ENCODE measurements at regions not wholly inside any gene's neighbourhood (a gene's known extent, or its start where the extent isn't known, plus 50 kb on each side); places are given as distances from the start of the nearest gene placed in this dataset.
A peak's percentile ranks its signal among the peaks of the same experiment; 100 is the strongest.

GRCh38 chr4:156346959-156347385, 393.3 kb upstream of the CTSO start:
- H3K36me3 ChIP-seq: no peaks in the 10 kb centered on the region
- DNase-seq (ENCODE audit: low read depth in 1 of 2, low spot score in 2 of 2): peak in 1 of 2 experiments; percentile 54
- peaks cover 15% of the 10 kb centered on the region for H3K4me1 ChIP-seq (replicated peaks)
- H3K27me3 ChIP-seq (replicated peaks): no peaks in the 10 kb centered on the region
- H3K9me3 ChIP-seq (replicated peaks): no peaks in the 10 kb centered on the region
- H3K4me3 ChIP-seq: no peak overlapping the region
- peak overlapping the region; percentile 38 for H3K27ac ChIP-seq

GRCh38 chr4:156344397-156344796, 390.7 kb upstream of the CTSO start:
- Histone ChIP-seq H3K9me3 (replicated peaks) (no peaks in the 10 kb centered on the region), H3K4me1 (replicated peaks) (peaks cover 15% of the 10 kb centered on the region), H3K27me3 (replicated peaks) (no peaks in the 10 kb centered on the region), H3K27ac (no peak overlapping the region), H3K4me3 (no peak overlapping the region), H3K36me3 (no peaks in the 10 kb centered on the region)
- no peak for DNase-seq (ENCODE audit: low read depth in 1 of 2, low spot score in 2 of 2)

- Histone ChIP-seq H3K4me1 (replicated peaks) (peaks cover 15% of the 10 kb centered on the region; the same call in 1 of the 2 replicates), H3K36me3 (no peaks in the 10 kb centered on the region), H3K27me3 (replicated peaks) (no peaks in the 10 kb centered on the region), H3K27ac (no peak overlapping the region), H3K9me3 (replicated peaks) (no peaks in the 10 kb centered on the region), H3K4me3 (no peak overlapping the region)
- no peak for DNase-seq (ENCODE audit: low read depth in 1 of 2, low spot score in 2 of 2)
Observed at GRCh38 chr4:156336511-156336910, 382.8 kb upstream of the CTSO start.

GRCh38 chr4:156335721-156336120, 382.1 kb upstream of the CTSO start:
- no peak for DNase-seq (ENCODE audit: low read depth in 1 of 2, low spot score in 2 of 2)
- Histone ChIP-seq H3K4me3 (no peak overlapping the region), H3K27ac (no peak overlapping the region), H3K27me3 (replicated peaks) (no peaks in the 10 kb centered on the region), H3K9me3 (replicated peaks) (no peaks in the 10 kb centered on the region), H3K36me3 (no peaks in the 10 kb centered on the region), H3K4me1 (replicated peaks) (peaks cover 15% of the 10 kb centered on the region; the same call in 1 of the 2 replicates)

- no peak overlapping the region for H3K27ac ChIP-seq
- DNase-seq (ENCODE audit: low read depth in 1 of 2, low spot score in 2 of 2): no peak
Observed at GRCh38 chr4:156330436-156331031, 376.9 kb upstream of the CTSO start.

GRCh38 chr4:156329779-156330178, 376.1 kb upstream of the CTSO start:
- peaks cover 3% of the 10 kb centered on the region; the same call in 1 of the 2 replicates for H3K4me1 ChIP-seq (replicated peaks)
- no peak overlapping the region for H3K4me3 ChIP-seq
- no peaks in the 10 kb centered on the region for H3K27me3 ChIP-seq (replicated peaks)
- H3K27ac ChIP-seq: no peak overlapping the region
- H3K9me3 ChIP-seq (replicated peaks): no peaks in the 10 kb centered on the region
- H3K36me3 ChIP-seq: no peaks in the 10 kb centered on the region
- no peak for DNase-seq (ENCODE audit: low read depth in 1 of 2, low spot score in 2 of 2)

More at GRCh38 chr4:156330436-156331031, 376.9 kb upstream of the CTSO start:
- Histone ChIP-seq H3K4me3 (no peak overlapping the region), H3K36me3 (no peaks in the 10 kb centered on the region), H3K9me3 (replicated peaks) (no peaks in the 10 kb centered on the region), H3K27me3 (replicated peaks) (no peaks in the 10 kb centered on the region), H3K4me1 (replicated peaks) (peaks cover 9% of the 10 kb centered on the region; the same call in 1 of the 2 replicates)

GRCh38 chr4:156328882-156329281, 375.2 kb upstream of the CTSO start:
- DNase-seq (ENCODE audit: low read depth in 1 of 2, low spot score in 2 of 2): no peak
- Histone ChIP-seq H3K9me3 (replicated peaks) (no peaks in the 10 kb centered on the region), H3K27me3 (replicated peaks) (no peaks in the 10 kb centered on the region), H3K4me3 (no peak overlapping the region), H3K27ac (no peak overlapping the region), H3K36me3 (no peaks in the 10 kb centered on the region), H3K4me1 (replicated peaks) (no peaks in the 10 kb centered on the region)

- H3K27ac ChIP-seq: no peak overlapping the region
- no peak for DNase-seq (ENCODE audit: low read depth in 1 of 2, low spot score in 2 of 2)
- H3K27me3 ChIP-seq (replicated peaks): no peaks in the 10 kb centered on the region
- no peaks in the 10 kb centered on the region for H3K36me3 ChIP-seq
- no peak overlapping the region for H3K4me3 ChIP-seq
- no peaks in the 10 kb centered on the region for H3K9me3 ChIP-seq (replicated peaks)
- H3K4me1 ChIP-seq (replicated peaks): peaks cover 17% of the 10 kb centered on the region
Observed at GRCh38 chr4:156326246-156326645, 372.6 kb upstream of the CTSO start.

- H3K4me3 ChIP-seq: no peak overlapping the region
- no peak overlapping the region for H3K27ac ChIP-seq
- H3K9me3 ChIP-seq (replicated peaks): no peaks in the 10 kb centered on the region
- H3K4me1 ChIP-seq (replicated peaks): peaks cover 20% of the 10 kb centered on the region
- H3K27me3 ChIP-seq (replicated peaks): no peaks in the 10 kb centered on the region
- DNase-seq (ENCODE audit: low read depth in 1 of 2, low spot score in 2 of 2): peak in 1 of 2 experiments; percentile 44
- H3K36me3 ChIP-seq: no peaks in the 10 kb centered on the region
Observed at GRCh38 chr4:156322592-156322991, 368.9 kb upstream of the CTSO start.

GRCh38 chr4:156321203-156321602, 367.5 kb upstream of the CTSO start:
- no peak overlapping the region for H3K27ac ChIP-seq
- DNase-seq (ENCODE audit: low read depth in 1 of 2, low spot score in 2 of 2): no peak
- H3K27me3 ChIP-seq (replicated peaks): no peaks in the 10 kb centered on the region
- no peaks in the 10 kb centered on the region for H3K9me3 ChIP-seq (replicated peaks)
- no peak overlapping the region for H3K4me3 ChIP-seq
- no peaks in the 10 kb centered on the region for H3K36me3 ChIP-seq
- H3K4me1 ChIP-seq (replicated peaks): peaks cover 20% of the 10 kb centered on the region

GRCh38 chr4:156313497-156313896, 359.8 kb upstream of the CTSO start:
- no peak for DNase-seq (ENCODE audit: low read depth in 1 of 2, low spot score in 2 of 2)

GRCh38 chr4:156312261-156312847, 358.7 kb upstream of the CTSO start:
- Histone ChIP-seq H3K4me3 (no peak overlapping the region), H3K27me3 (replicated peaks) (no peaks in the 10 kb centered on the region), H3K36me3 (no peaks in the 10 kb centered on the region), H3K9me3 (replicated peaks) (no peaks in the 10 kb centered on the region), H3K27ac (no peak overlapping the region), H3K4me1 (replicated peaks) (no peaks in the 10 kb centered on the region)
- DNase-seq (ENCODE audit: low read depth in 1 of 2, low spot score in 2 of 2): no peak

More at GRCh38 chr4:156313497-156313896, 359.8 kb upstream of the CTSO start:
- H3K4me1 ChIP-seq (replicated peaks): no peaks in the 10 kb centered on the region
- no peaks in the 10 kb centered on the region for H3K9me3 ChIP-seq (replicated peaks)
- no peak overlapping the region for H3K27ac ChIP-seq
- H3K36me3 ChIP-seq: no peaks in the 10 kb centered on the region
- no peaks in the 10 kb centered on the region for H3K27me3 ChIP-seq (replicated peaks)
- H3K4me3 ChIP-seq: no peak overlapping the region

GRCh38 chr4:156309031-156309430, 355.4 kb upstream of the CTSO start:
- Histone ChIP-seq H3K27me3 (replicated peaks) (no peaks in the 10 kb centered on the region), H3K27ac (no peak overlapping the region), H3K36me3 (no peaks in the 10 kb centered on the region), H3K4me1 (replicated peaks) (no peaks in the 10 kb centered on the region), H3K4me3 (no peak overlapping the region), H3K9me3 (replicated peaks) (no peaks in the 10 kb centered on the region)
- DNase-seq (ENCODE audit: low read depth in 1 of 2, low spot score in 2 of 2): no peak

GRCh38 chr4:156303708-156304107, 350.0 kb upstream of the CTSO start:
- no peak overlapping the region for H3K27ac ChIP-seq
- no peaks in the 10 kb centered on the region for H3K9me3 ChIP-seq (replicated peaks)
- no peak for DNase-seq (ENCODE audit: low read depth in 1 of 2, low spot score in 2 of 2)
- H3K4me3 ChIP-seq: no peak overlapping the region
- no peaks in the 10 kb centered on the region for H3K4me1 ChIP-seq (replicated peaks)
- H3K27me3 ChIP-seq (replicated peaks): no peaks in the 10 kb centered on the region
- H3K36me3 ChIP-seq: no peaks in the 10 kb centered on the region
